Neural progenitor cell (in vitro differentiated cells): ENCODE measurements at regions not wholly inside any gene's neighbourhood (a gene's known extent, or its start where the extent isn't known, plus 50 kb on each side); places are given as distances from the start of the nearest gene placed in this dataset.

ENCODE experiments used
- CTCF ChIP-seq: fragments of 200-600 bp; sonication (generic); IDR thresholded peaks from 2 replicates; pipeline ENCODE4 v1.5.1; 2017; ENCODE audit warnings: antibody characterized with exemption, mild to moderate bottlenecking
- EZH2 ChIP-seq: fragments of 200-600 bp; sonication (generic); IDR thresholded peaks from 2 replicates; pipeline ENCODE4 v1.6.1; 2017; ENCODE audit warnings: antibody characterized with exemption, mild to moderate bottlenecking, moderate library complexity
- EZH2phosphoT487 ChIP-seq: fragments of 200-600 bp; sonication (generic); IDR thresholded peaks from 2 replicates; pipeline ENCODE4 v1.6.1; 2017; ENCODE audit warnings: antibody characterized with exemption

- no peak for TF ChIP-seq CTCF
- TF ChIP-seq EZH2 = no peak
- TF ChIP-seq EZH2phosphoT487 = no peak
Observed at GRCh38 chr10:4442296-4442695, 383.7 kb upstream of the AKR1E2 start.
